ENCODE measurements at regions not wholly inside any gene's neighbourhood (a gene's known extent, or its start where the extent isn't known, plus 50 kb on each side); places are given as distances from the start of the nearest gene placed in this dataset.

DNA sequence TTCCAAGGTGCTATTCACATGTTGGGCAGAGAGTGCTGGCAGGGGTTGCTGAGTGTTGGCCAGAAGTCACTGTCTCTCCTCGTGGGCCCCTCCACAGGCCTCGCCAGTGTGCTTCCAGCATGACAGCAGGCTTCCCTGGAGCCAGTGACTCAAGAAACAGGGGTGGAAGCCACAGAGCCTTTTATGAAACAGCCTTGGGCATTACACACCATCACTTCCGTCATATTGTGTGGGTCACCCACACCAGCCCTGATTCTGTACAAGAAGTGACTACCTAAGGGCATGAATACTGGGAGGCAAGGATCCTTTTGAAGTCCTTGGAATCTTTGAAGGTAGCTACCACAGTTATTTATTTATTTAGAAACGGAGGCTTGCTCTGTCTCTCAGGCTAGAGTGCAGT, 177.6 kb upstream of the UBE3A start:
- TF ChIP-seq, protein P1, sequence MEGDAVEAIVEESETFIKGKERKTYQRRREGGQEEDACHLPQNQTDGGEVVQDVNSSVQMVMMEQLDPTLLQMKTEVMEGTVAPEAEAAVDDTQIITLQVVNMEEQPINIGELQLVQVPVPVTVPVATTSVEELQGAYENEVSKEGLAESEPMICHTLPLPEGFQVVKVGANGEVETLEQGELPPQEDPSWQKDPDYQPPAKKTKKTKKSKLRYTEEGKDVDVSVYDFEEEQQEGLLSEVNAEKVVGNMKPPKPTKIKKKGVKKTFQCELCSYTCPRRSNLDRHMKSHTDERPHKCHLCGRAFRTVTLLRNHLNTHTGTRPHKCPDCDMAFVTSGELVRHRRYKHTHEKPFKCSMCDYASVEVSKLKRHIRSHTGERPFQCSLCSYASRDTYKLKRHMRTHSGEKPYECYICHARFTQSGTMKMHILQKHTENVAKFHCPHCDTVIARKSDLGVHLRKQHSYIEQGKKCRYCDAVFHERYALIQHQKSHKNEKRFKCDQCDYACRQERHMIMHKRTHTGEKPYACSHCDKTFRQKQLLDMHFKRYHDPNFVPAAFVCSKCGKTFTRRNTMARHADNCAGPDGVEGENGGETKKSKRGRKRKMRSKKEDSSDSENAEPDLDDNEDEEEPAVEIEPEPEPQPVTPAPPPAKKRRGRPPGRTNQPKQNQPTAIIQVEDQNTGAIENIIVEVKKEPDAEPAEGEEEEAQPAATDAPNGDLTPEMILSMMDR (IDR thresholded peaks at IDR 0.05; ENCODE audit: borderline replicate concordance, extremely low read depth, low read length, poor library complexity, severe bottlenecking), result no peak
- no peak for TF ChIP-seq EZH2 (IDR thresholded peaks at IDR 0.05; ENCODE audit: borderline replicate concordance, low read depth, low read length, severe bottlenecking)
